NCI-H2081 treated with DMSO at 0.1 percent for 48 hours (cell line): ENCODE measurements at regions not wholly inside any gene's neighbourhood (a gene's known extent, or its start where the extent isn't known, plus 50 kb on each side); places are given as distances from the start of the nearest gene placed in this dataset.

Experiments
- DNase-seq: peaks from one replicate; lab custom pipeline; 2025; lab: John Stamatoyannopoulos, UW

DNA sequence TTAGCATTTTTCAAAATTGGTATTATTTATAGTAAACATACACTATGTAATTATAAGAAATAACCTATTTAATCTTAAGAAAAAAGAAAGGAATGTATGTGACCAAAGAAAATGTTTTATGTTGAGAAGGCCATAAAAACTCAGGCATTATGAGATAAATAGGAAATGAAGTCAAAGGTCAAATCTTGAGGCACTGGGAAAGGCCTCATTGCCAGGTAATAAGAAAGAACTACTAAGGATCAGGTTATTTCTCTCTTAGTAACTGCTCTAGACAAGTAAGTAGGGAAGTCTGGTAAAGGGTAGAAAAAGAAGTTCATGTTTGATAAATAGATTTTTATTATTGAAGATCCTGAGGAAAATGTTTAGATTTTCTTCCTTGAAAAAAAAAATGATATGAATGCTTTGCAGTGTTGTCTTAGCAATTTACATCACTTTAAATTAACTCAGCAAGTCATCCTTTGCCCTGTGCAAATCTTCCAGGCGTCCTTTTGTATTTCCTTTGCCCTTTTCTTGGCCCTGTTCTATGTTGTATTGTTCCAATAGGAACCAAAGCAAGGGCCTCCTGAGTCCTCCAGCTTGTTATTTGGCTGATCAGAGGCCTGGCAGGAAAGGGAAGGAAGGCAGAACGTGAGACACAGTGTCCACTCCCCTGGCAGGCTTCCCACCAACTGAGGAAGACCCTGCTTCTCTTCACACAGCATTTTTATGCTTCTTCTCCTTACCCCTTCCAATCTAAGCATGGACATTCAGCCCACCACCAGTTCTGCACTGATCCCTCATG, 260.4 kb upstream of the MIR17HG start:
- no peak for DNase-seq

DNA sequence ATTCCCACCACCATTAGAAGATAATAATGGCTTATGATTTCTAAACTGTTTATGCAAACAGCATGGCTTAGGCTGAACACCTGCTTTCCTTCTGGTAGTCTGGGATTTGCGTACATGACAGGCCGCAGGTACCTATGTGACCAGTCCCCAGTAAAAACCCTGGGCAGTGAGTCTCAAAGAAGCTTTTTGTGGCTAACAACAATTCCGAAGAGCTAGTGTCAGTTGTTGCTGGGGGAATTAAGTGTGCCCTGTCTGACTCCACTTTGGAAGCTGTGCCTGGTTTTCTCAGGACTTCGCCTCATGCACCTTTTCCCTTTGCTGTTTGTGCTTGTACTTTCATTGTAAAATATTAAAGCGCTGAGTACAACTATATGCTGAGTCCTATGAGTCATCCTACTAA, 250.2 kb upstream of the MIR17HG start:
- DNase-seq, result no peak

GRCh38 chr13:91099877-91100276, 247.6 kb upstream of the MIR17HG start:
- DNase-seq, result no peak

DNA sequence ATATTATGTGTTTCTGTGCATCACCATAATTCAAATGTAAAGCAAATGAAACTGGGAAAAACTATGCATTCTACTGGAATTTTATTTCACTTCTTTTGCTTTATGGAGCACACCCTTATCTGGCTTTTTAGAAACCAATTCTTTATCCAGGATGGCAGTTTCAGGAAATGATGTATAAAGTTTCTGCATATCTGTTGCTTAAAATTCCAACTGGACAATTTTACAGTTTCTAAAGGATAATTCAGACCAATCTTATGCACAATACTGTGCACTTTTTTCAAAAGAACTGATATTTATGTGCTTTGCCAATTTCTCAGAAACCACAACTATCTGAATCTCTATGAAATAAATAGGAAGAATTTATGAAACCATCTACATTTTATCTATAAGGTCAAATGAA, 246.5 kb upstream of the MIR17HG start:
- DNase-seq, result no peak

GRCh38 chr13:91101381-91101780, 246.1 kb upstream of the MIR17HG start:
- DNase-seq, result no peak

DNA sequence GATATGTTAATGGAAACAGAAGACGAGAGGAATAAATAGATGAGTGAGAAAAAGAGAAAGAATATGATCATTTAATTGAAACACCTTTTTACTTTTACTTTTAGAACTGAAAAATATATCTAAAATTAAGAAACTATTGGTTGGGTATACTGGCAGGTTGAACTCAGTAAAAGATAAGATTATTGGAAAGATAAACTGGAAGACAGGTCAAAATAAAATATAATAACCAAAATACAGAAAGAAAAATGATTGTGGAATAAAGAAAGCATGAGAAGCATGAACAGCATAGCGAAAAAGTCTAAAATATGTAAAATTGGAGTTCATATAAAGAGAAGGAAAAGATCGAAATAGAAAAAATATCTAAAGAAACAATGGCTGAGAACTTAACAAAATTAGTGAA, 242.2 kb upstream of the MIR17HG start:
- no peak for DNase-seq

- DNase-seq, result no peak
Measured at GRCh38 chr13:91106565-91106964, 240.9 kb upstream of the MIR17HG start.

DNA sequence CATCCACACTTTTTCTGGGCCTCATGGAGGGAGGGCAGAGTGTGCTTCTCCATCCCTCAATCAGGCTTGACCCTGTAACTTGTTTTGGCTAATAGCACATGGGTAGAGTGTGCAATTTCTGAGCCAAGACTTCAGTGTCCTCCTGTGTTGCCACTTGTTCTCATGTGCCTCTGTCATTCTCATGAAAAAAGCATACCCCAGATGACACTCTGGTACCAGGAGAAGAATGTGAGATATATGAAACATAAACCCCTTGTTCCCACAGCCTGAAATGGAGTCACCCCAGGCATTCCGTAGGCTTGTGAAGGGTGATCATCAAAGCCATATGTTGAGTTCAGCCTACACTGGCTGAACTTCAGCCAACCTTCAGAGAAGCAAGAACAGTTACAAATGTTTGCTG, 239.2 kb upstream of the MIR17HG start:
- DNase-seq, result no peak

DNA sequence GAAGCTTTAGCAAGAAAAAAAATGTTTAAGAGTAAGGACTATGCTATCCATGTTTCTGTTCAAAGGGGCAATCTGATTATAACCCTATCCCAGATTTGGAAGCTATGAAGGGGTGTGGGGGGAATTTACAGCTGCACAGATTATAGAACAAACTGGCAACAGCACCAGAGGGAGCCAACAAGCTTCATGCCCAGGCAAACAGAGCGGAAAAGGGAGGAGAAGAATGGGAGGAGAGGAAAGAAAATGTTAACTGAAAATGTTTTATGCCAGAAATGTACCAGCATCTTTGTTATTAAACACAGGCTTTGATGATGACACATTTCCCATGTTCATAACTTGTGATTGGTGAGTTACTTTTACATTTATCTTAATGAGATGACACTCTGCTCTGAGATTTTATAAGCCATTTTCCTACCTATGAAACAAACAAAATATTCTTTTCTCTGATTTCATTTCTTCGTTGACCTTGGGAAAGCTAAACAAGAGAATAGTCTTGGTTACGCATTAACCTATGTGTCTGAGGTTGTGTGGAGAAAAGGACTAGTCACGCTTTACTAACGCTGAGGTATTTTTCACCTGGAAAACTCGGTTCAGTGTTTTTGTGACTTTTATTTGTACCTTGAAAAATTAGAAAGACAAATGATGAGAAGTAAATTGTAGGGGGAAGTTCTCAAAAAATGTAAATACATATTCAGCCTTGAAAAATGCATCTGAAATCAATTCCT, 235.8 kb upstream of the MIR17HG start:
- DNase-seq, result no peak

GRCh38 chr13:91112201-91112923, 235.1 kb upstream of the MIR17HG start:
- no peak for DNase-seq

DNA sequence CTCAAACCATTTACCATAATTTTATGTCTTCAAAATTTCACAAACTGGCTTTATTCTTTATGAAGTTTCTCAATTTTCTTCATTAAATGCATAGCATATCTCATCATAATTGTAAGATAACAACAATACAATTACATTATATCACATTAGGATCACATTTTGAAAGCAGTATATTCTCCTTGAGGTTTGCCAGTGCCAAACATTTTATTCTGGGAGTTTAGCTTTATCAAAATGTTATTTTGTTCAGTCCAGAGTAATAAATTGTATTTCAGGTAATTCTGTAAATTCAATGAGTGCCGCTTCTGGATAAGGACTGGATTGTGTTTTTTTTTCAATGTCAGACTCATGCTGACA, 234.6 kb upstream of the MIR17HG start:
- no peak for DNase-seq

- DNase-seq, result no peak
Measured at GRCh38 chr13:91115776-91116175, 231.7 kb upstream of the MIR17HG start.

GRCh38 chr13:91117351-91117750, 230.1 kb upstream of the MIR17HG start:
- DNase-seq, result no peak

DNA sequence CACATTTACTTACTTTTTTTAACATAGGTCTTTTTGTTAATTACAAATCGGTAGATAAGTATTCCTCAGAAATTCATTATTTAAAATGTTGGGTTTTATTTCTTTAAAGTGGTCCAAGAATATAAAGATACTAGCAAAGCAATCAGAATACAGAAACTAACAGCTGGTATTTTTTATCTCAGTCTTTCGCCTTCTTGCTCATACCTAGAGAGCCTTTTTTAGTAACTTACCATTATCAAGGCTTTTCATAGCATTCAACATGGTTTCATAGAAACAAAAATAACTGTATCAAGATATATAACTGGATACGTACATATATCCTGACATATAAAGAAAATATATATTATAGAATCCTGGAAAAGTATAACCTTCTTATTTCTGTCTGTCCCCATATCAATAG, 227.8 kb upstream of the MIR17HG start:
- DNase-seq, result no peak

DNA sequence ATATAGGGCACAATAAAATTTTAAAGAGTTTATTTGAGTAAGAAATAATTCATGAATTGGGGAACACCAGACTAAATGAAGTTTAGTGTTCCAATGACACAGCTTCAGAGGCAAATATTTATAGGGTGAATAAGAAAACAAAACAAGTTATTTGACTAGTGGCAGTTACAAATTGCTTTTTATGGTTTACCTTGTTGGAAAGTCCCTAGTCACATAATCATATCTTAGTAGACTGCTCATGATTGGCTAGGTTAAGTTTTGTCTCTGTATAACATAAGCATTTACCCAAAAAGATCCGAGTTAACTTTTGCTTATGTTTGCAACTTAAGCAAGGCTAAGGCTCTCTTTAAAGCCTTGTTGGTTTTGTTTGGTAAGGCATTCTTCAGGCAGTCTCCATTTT, 224.7 kb upstream of the MIR17HG start:
- DNase-seq, result no peak

DNA sequence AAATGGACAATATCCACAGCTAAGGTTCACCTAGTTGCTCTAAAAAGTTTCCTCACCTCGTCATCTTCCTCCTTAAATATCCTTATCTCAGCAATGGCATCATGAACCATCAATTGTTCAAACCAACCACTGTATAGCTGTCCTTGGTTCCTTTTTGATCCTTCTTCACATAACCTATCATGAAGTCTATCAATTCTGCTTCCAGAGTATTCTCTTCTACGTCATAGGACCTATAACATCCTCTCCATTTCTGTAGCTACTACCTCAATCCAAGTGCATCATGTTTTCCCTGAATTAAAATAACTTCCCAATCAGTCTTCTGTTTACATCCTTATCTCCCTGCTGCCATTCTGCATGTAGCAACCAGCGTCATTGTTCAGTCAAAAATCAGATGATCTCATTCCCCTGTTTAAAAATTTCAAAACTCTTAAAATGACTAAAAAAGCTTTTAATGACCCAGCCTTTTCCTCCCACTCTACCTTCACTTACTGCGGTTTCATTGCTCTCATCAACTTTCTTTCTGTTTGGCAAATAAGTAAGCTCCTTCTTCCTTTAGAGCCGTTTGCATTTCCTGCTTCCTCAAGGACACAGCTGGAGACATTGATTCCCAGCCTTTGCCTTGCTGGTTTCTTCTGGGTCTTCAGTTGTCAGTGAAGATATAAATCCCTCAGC, 223.9 kb upstream of the MIR17HG start:
- no peak for DNase-seq

GRCh38 chr13:91126806-91127205, 220.7 kb upstream of the MIR17HG start:
- DNase-seq, result no peak

DNA sequence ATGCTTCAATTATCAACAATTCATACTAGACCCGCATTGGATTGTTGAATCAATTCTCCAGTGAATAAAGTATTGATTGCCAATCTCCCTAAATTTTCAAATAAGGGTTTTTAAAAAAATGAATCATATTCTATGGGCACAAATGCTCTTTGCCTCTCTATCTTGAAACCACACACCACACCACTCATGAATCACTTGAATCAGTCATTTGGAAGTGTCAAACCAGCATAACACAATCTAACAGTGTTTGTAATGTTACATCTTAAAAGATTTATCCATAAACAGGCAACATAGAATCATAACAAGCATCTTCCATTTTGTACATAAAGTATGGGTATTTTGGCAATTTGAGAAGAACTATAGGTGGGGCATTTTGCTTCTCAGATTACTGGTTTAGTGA, 219.5 kb upstream of the MIR17HG start:
- DNase-seq, result no peak

DNA sequence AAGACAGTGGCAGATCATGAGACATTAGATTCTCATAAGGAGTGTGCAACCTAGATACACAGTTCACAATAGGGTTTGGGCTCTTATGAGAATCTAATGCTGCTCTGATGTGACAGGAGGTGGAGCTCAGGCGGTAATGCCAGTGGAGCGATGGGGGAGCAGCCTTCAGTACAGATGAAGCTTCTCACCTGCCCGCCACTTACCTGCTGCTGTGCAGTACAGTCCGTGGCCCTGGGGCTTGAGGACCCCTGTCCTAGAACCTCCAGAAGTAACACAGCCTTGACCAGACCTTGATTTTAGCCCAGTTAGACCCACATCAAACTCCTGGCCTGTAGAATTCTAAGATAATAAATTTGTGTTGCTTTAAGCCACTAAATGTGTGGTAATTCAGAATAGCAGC, 215.1 kb upstream of the MIR17HG start:
- no peak for DNase-seq

DNA sequence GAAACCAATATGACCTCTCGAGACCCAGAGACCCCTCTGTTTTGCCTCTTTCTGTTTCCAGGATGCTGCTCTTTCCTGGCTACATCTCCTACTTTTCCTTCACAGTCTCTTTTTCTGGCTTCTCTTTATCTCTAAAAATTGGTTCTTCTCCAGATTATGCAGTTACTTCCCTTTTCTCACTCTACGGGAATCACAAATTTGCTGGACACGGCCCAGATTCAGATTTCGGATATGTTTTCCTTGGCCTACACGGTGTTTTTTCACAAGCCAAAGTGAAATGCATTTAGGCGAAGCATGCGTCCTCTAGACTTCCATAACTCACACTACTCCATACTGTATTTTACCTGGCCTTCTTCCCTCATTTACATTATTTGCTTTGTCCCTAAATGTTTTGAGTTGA, 214.7 kb upstream of the MIR17HG start:
- DNase-seq, result no peak

DNA sequence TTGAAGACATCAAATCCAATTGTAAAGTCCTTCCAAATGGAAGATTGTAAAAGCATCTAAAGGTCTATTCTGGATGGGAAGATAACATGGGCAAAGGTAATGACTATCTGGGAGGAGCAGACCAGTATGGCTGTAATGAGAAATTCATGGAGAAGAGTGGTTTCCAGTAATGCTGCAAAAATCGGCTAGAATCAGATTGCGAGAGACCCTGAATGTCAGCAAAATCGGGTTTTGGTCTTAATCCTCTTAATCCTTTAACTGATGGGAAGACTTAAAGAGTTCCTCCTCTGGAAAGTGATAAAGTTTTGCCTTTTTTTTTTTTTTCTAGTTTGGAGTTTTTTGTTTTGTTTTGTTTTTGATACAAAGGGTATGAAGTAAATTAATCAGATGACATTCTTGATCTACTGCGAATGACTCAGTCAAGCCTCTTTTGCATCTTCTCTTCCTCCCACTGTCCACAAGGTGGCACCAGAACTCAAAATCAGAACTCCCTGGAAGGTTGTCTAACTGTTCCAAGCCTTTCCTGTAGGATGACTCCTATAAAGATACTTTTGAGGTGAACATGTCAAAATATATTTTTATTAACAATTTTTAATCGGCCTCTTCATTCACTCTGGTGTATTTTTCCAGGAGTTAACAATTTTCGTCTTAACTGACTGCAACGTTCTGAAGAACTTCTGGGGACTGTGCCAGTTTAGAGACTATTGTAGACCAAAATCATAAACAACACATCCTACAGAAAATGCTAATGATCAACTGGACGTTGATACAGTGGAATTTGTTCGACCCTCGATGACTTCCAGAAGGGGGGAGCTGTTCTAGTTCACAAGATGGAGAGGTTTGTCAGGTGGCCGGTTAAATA, 213.3 kb upstream of the MIR17HG start:
- peak; percentile 15 for DNase-seq

- no peak for DNase-seq
Measured at GRCh38 chr13:91134803-91135184, 212.7 kb upstream of the MIR17HG start.
